Endothelial cell (in vitro differentiated cells): ENCODE measurements at regions not wholly inside any gene's neighbourhood (a gene's known extent, or its start where the extent isn't known, plus 50 kb on each side); places are given as distances from the start of the nearest gene placed in this dataset.
"Not testable (repeated sequence)": the region's sequence is repeated elsewhere in the genome, so short reads cannot be mapped to it uniquely, and the experiment has no call there.

Experiments used
- DNase-seq: peaks from one replicate; pipeline ENCODE4 v3.0.0; 2021; ENCODE audit warnings: low spot score
- H3K27ac Mint-ChIP-seq: one replicate; pipeline ENCODE4 v1.8.0; 2021; ENCODE audit warnings: mixed read lengths, inconsistent platforms; ENCODE audit not compliant: unreplicated experiment
- H3K27me3 Mint-ChIP-seq: one replicate; pipeline ENCODE4 v1.8.0; 2021; ENCODE audit warnings: mild to moderate bottlenecking, moderate library complexity, mixed read lengths, inconsistent platforms; ENCODE audit not compliant: unreplicated experiment
- H3K36me3 Mint-ChIP-seq: one replicate; pipeline ENCODE4 v1.8.0; 2021; ENCODE audit warnings: mild to moderate bottlenecking, low read depth, mixed read lengths, inconsistent platforms; ENCODE audit not compliant: unreplicated experiment
- H3K4me1 Mint-ChIP-seq: one replicate; pipeline ENCODE4 v1.8.0; 2021; ENCODE audit warnings: mild to moderate bottlenecking, mixed read lengths, inconsistent platforms; ENCODE audit not compliant: unreplicated experiment
- H3K4me3 Mint-ChIP-seq: one replicate; pipeline ENCODE4 v1.8.0; 2021; ENCODE audit warnings: mild to moderate bottlenecking, mixed read lengths, inconsistent platforms; ENCODE audit not compliant: unreplicated experiment
- H3K9me3 Mint-ChIP-seq: one replicate; pipeline ENCODE4 v1.8.0; 2021; ENCODE audit warnings: mixed read lengths, inconsistent platforms; ENCODE audit not compliant: unreplicated experiment
- TF ChIP-seq, protein P1 (sequence below): fragments of 200-600 bp; sonication (generic); IDR thresholded peaks from one replicate; pipeline ENCODE4 v1.5.0; 2021; ENCODE audit warnings: antibody characterized with exemption; ENCODE audit not compliant: unreplicated experiment

- Mint-ChIP-seq H3K27me3 (no peaks in the 10 kb centered on the region), H3K27ac (no peak overlapping the region), H3K4me1 (no peaks in the 10 kb centered on the region), H3K9me3 (no peaks in the 10 kb centered on the region), H3K36me3 (no peaks in the 10 kb centered on the region), H3K4me3 (no peak overlapping the region)
- TF ChIP-seq, protein P1, sequence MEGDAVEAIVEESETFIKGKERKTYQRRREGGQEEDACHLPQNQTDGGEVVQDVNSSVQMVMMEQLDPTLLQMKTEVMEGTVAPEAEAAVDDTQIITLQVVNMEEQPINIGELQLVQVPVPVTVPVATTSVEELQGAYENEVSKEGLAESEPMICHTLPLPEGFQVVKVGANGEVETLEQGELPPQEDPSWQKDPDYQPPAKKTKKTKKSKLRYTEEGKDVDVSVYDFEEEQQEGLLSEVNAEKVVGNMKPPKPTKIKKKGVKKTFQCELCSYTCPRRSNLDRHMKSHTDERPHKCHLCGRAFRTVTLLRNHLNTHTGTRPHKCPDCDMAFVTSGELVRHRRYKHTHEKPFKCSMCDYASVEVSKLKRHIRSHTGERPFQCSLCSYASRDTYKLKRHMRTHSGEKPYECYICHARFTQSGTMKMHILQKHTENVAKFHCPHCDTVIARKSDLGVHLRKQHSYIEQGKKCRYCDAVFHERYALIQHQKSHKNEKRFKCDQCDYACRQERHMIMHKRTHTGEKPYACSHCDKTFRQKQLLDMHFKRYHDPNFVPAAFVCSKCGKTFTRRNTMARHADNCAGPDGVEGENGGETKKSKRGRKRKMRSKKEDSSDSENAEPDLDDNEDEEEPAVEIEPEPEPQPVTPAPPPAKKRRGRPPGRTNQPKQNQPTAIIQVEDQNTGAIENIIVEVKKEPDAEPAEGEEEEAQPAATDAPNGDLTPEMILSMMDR, result no peak
- no peak for DNase-seq
Measured at GRCh38 chr6:135616655-135617054, 119.1 kb upstream of the AHI1 start.

GRCh38 chr6:135617222-135617621 lies 119.7 kb upstream of the AHI1 start:
- Mint-ChIP-seq H3K36me3 (no peaks in the 10 kb centered on the region), H3K4me1 (no peaks in the 10 kb centered on the region), H3K27me3 (no peaks in the 10 kb centered on the region), H3K9me3 (no peaks in the 10 kb centered on the region), H3K27ac (no peak overlapping the region), H3K4me3 (no peak overlapping the region)
- no peak for DNase-seq
- TF ChIP-seq, protein P1, result no peak

DNA sequence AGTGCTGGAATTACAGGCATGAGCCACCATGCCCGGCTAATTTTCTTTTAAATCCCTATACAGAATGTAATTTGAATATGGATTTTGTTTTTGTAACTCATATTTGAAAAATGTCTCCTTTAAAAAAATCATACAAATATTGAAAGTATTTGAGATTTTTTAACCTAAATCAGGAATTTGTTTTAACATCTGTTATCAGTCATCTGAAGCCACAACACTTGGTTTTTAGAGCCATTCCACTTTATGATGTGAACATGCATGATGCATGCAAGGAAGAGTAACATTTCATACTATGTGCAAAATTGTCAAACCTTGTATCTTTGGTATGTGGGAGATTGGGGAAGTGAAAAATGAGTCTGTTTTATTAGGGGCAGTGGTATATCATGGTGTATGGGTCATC lies 124.5 kb upstream of the AHI1 start:
- H3K4me3 Mint-ChIP-seq, result no peak overlapping the region
- peaks cover 3% of the 10 kb centered on the region for H3K36me3 Mint-ChIP-seq
- no peak overlapping the region for H3K27ac Mint-ChIP-seq
- no peaks in the 10 kb centered on the region for H3K4me1 Mint-ChIP-seq
- TF ChIP-seq, protein P1, result no peak
- no peaks in the 10 kb centered on the region for H3K9me3 Mint-ChIP-seq
- no peaks in the 10 kb centered on the region for H3K27me3 Mint-ChIP-seq
- DNase-seq, result no peak

DNA sequence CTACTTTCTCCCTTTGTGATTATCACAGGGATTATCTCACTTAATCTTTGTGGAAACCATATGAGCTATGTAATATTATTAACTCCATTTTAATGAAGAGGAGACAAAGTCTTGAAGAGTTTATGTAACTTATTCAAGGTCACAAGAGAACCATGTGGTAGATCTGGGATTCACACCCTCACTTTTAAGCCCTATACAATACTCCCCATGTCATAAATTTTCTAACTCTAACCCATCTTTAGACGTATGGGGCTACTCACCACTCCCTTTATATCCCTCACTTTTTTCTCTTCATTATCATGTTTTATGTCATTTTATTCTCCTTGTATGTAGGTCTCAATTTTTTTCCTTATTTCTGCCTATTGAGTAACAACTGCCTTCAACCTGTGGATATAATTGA lies 126.4 kb upstream of the AHI1 start:
- TF ChIP-seq, protein P1, result no peak
- H3K36me3 Mint-ChIP-seq, result peaks cover 3% of the 10 kb centered on the region
- H3K4me3 Mint-ChIP-seq, result no peak overlapping the region
- no peak overlapping the region for H3K27ac Mint-ChIP-seq
- no peaks in the 10 kb centered on the region for H3K27me3 Mint-ChIP-seq
- no peak for DNase-seq
- no peaks in the 10 kb centered on the region for H3K4me1 Mint-ChIP-seq
- no peaks in the 10 kb centered on the region for H3K9me3 Mint-ChIP-seq

DNA sequence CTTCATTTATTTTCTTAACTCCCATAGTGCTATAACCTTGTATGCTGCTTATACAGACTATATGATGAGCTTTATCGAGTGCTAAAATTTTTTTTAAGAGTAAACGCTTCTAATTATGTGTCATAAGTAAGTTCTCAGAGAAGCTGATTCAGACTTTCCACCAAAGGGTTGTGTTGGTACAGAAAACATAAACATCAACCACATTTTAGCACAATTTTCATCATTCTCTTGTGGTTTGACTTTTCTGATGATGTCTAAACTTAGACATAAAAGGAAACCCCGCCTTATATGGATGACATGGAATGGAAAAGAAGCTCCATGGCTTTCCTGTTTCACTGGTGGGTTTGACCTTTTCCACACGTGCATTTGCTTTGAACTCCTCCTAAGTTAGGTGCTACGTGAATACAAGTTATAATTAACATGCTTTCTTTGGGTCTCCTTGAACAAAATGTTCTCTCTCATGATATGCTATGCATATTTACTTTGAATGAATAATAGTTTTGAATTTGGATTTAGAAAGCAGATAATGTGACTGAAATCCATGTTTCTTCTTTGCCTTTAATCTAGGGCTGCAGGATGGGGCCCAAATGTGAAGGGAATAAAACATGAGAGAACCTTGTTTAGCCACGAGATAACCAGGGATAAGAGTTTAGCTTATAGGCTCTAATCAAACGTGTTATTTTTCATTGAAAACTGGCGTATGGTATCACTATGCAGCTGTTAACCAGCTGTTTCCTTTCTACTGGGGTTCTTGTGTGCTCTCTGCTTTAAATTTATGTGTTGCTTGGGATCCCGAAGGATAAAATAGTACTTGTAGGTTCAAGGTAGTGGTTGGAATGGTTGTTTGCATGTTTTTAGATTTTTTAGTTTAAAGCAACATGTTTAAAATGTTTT lies 127.1 kb upstream of the AHI1 start:
- Mint-ChIP-seq H3K9me3 (no peaks in the 10 kb centered on the region), H3K4me1 (peaks cover 3% of the 10 kb centered on the region), H3K4me3 (no peak overlapping the region), H3K36me3 (peaks cover 3% of the 10 kb centered on the region), H3K27me3 (no peaks in the 10 kb centered on the region), H3K27ac (no peak overlapping the region)
- DNase-seq, result no peak
- TF ChIP-seq, protein P1, result no peak

GRCh38 chr6:135626001-135626400 lies 128.5 kb upstream of the AHI1 start:
- H3K36me3 Mint-ChIP-seq, H3K27ac Mint-ChIP-seq, H3K9me3 Mint-ChIP-seq, H3K4me3 Mint-ChIP-seq, DNase-seq, H3K27me3 Mint-ChIP-seq: not testable (repeated sequence)
- H3K4me1 Mint-ChIP-seq, result peaks cover 12% of the 10 kb centered on the region
